DOHH2 (cell line): ENCODE measurements at regions not wholly inside any gene's neighbourhood (a gene's known extent, or its start where the extent isn't known, plus 50 kb on each side); places are given as distances from the start of the nearest gene placed in this dataset.

Source experiments
- H3F3A ChIP-seq: fragments of 200-600 bp; sonication (generic), shearing (Covaris generic); 2 replicates; pipeline ENCODE4 v1.6.0; 2016; ENCODE audit warnings: antibody characterized with exemption, mild to moderate bottlenecking; ENCODE audit not compliant: control insufficient read depth, insufficient read depth
- H3K27ac ChIP-seq: fragments of 200-600 bp; sonication (generic); 2 replicates; pipeline ENCODE4 v1.5.1; 2014; ENCODE audit warnings: low read depth, mild to moderate bottlenecking, low read length, moderate library complexity
- H3K27me3 ChIP-seq: fragments of 200-600 bp; sonication (generic); 2 replicates; pipeline ENCODE4 v1.6.1; 2014; ENCODE audit warnings: mild to moderate bottlenecking, low read length, mixed read lengths; ENCODE audit not compliant: control insufficient read depth
- H3K36me3 ChIP-seq: fragments of 200-600 bp; sonication (generic); 2 replicates; pipeline ENCODE4 v1.6.1; 2014; ENCODE audit warnings: mild to moderate bottlenecking, low read length, moderate library complexity, mixed read lengths; ENCODE audit not compliant: control insufficient read depth
- H3K4me1 ChIP-seq: fragments of 200-600 bp; sonication (generic); 2 replicates; pipeline ENCODE4 v1.6.1; 2014; ENCODE audit warnings: mild to moderate bottlenecking, low read length, mixed read lengths; ENCODE audit not compliant: control insufficient read depth
- H3K4me2 ChIP-seq: fragments of 200-600 bp; sonication (generic); 2 replicates; pipeline ENCODE4 v1.6.0; 2014; ENCODE audit warnings: mild to moderate bottlenecking, low read length, moderate library complexity
- H3K4me3 ChIP-seq: fragments of 200-600 bp; sonication (generic); 2 replicates; pipeline ENCODE4 v1.5.1; 2014; ENCODE audit warnings: mild to moderate bottlenecking, low read length, mixed read lengths
- H3K79me2 ChIP-seq: fragments of 200-600 bp; sonication (generic); 2 replicates; pipeline ENCODE4 v1.6.1; 2014; ENCODE audit warnings: mild to moderate bottlenecking, low read length, mixed read lengths; ENCODE audit not compliant: control insufficient read depth
- H3K9me2 ChIP-seq: fragments of 200-600 bp; sonication (generic); replicated peaks from 2 replicates; pipeline ENCODE4 v1.6.1; 2014; ENCODE audit warnings: mild to moderate bottlenecking, low read length, mixed read lengths; ENCODE audit not compliant: control insufficient read depth
- H3K9me3 ChIP-seq: fragments of 200-600 bp; sonication (generic); 2 replicates; pipeline ENCODE4 v1.6.1; 2014; ENCODE audit warnings: antibody characterized with exemption, low read length, mixed read lengths; ENCODE audit not compliant: control insufficient read depth, insufficient read depth
- H4K20me1 ChIP-seq: fragments of 200-600 bp; sonication (generic); 2 replicates; pipeline ENCODE4 v1.6.0; 2014; ENCODE audit warnings: low read depth, mild to moderate bottlenecking, antibody characterized with exemption, low read length, moderate library complexity; ENCODE audit not compliant: control insufficient read depth, insufficient read depth
- EZH2phosphoT487 ChIP-seq: fragments of 200-600 bp; sonication (generic); IDR thresholded peaks from 2 replicates; pipeline ENCODE4 v1.6.1; 2017; ENCODE audit warnings: borderline replicate concordance, mild to moderate bottlenecking, antibody characterized with exemption, low read length, moderate library complexity, mixed read lengths
- TF ChIP-seq, protein P1 (sequence below): fragments of 200-600 bp; sonication (generic); IDR thresholded peaks from one replicate; pipeline ENCODE4 v1.5.1; 2014; ENCODE audit warnings: antibody characterized with exemption, mild to moderate bottlenecking, low read depth, low read length; ENCODE audit not compliant: poor library complexity, severe bottlenecking

DNA sequence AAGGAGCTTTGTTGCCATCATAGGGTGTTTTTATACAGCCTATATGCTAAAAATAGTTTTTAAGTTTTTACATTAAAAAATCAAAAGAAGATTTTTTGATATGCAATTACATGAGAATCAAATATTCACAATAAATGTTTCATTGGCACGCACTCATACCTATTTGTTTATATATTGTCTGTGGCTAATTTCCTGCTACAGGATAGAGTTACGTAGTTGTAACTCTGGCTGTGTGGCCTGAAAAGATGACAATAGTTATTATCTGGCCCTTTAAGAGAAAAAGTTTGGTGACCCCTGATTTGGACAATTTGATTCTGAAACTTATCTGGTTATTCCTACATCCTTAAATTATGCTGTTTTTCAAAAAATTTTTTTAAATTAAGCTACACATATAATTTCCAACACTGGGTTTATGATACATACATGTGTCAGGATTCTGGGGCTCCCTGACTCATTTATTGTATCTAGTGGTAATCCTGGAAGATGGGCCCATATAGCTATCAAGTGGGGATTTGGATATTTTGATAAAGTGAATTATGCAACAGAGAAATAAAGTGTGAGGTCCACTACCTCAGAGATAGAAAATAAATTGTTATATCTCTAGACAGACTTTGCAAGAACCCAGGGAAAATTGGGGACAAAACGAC is 370.2 kb upstream of the LYPLAL1 start:
- no peaks in the 10 kb centered on the region for H4K20me1 ChIP-seq
- no peaks in the 10 kb centered on the region for H3K79me2 ChIP-seq
- H3K9me2 ChIP-seq, result no peaks in the 10 kb centered on the region
- H3K4me3 ChIP-seq, result no peak overlapping the region
- no peaks in the 10 kb centered on the region for H3K36me3 ChIP-seq
- TF ChIP-seq, protein P1, sequence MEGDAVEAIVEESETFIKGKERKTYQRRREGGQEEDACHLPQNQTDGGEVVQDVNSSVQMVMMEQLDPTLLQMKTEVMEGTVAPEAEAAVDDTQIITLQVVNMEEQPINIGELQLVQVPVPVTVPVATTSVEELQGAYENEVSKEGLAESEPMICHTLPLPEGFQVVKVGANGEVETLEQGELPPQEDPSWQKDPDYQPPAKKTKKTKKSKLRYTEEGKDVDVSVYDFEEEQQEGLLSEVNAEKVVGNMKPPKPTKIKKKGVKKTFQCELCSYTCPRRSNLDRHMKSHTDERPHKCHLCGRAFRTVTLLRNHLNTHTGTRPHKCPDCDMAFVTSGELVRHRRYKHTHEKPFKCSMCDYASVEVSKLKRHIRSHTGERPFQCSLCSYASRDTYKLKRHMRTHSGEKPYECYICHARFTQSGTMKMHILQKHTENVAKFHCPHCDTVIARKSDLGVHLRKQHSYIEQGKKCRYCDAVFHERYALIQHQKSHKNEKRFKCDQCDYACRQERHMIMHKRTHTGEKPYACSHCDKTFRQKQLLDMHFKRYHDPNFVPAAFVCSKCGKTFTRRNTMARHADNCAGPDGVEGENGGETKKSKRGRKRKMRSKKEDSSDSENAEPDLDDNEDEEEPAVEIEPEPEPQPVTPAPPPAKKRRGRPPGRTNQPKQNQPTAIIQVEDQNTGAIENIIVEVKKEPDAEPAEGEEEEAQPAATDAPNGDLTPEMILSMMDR, result no peak
- no peak for TF ChIP-seq EZH2phosphoT487
- no peaks in the 10 kb centered on the region for H3F3A ChIP-seq
- no peaks in the 10 kb centered on the region for H3K9me3 ChIP-seq
- H3K27me3 ChIP-seq, result no peaks in the 10 kb centered on the region
- H3K4me2 ChIP-seq, result no peak overlapping the region
- H3K4me1 ChIP-seq, result no peaks in the 10 kb centered on the region
- no peak overlapping the region for H3K27ac ChIP-seq

DNA sequence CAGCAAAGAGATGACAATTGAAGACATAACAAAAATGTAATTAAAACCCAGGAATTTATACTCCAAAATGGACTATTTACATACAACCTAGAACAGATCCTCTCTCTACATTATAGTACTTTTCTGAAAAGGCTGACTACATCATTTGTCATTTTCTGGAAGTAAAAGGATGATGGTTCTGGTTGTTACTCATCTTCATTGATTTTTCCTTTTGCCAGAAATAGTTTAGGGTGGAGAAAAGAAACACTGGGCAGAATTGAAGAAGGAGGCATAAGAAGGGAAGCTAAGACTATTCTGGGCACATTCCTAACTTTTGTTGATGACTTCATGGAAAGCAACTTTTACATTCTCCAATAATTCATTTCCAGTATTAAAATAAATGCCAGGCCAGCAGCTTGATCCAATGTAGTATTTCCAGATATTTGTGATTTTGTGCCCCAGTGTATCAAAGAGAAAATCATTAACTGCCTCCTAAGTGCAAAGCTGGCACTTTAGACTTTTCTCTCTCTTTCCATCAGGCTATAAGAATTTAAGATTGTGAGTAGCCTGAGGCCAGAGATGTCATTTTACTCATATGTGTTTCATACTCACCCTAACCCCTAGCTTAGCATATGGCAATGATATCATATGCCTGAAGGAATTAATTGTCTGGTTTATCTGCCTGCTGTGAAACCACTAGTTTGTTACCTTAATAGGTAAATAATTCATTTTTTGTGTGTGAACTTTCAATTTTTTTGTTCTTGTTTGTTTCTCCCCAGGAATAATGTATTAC is 369.5 kb upstream of the LYPLAL1 start:
- no peaks in the 10 kb centered on the region for H3K9me3 ChIP-seq
- no peak overlapping the region for H3K4me3 ChIP-seq
- no peaks in the 10 kb centered on the region for H3K4me1 ChIP-seq
- no peaks in the 10 kb centered on the region for H3K9me2 ChIP-seq
- no peaks in the 10 kb centered on the region for H3K36me3 ChIP-seq
- H3F3A ChIP-seq, result no peaks in the 10 kb centered on the region
- H3K27me3 ChIP-seq, result no peaks in the 10 kb centered on the region
- no peaks in the 10 kb centered on the region for H4K20me1 ChIP-seq
- H3K4me2 ChIP-seq, result no peak overlapping the region
- no peaks in the 10 kb centered on the region for H3K79me2 ChIP-seq
- TF ChIP-seq, protein P1, result no peak
- no peak for TF ChIP-seq EZH2phosphoT487
- H3K27ac ChIP-seq, result no peak overlapping the region

DNA sequence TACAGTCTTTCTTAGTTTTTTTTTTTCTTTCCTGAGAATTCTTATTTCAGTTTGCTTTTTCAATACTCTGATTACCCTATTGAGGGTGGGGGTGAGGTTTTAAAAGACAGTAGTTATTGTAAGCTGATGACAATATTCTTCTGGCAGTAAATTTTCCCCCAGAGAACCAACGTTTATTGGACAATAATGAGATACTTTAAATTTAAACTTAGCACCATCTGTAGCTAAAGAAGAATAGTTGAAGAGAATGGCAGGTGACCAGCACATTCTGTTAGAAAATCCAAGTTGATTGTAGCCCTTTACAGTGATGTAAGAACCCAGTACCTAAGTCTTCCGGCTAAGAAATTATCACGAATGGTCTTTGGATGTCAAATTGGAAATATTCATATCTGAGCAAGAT is 364.6 kb upstream of the LYPLAL1 start:
- Histone ChIP-seq H3K27me3 (no peaks in the 10 kb centered on the region), H3K9me3 (no peaks in the 10 kb centered on the region), H3K4me3 (no peak overlapping the region), H3K9me2 (no peaks in the 10 kb centered on the region; the same call in 1 of the 2 replicates), H4K20me1 (no peaks in the 10 kb centered on the region), H3K79me2 (no peaks in the 10 kb centered on the region), H3F3A (no peaks in the 10 kb centered on the region), H3K27ac (no peak overlapping the region), H3K4me2 (no peak overlapping the region), H3K36me3 (no peaks in the 10 kb centered on the region), H3K4me1 (no peaks in the 10 kb centered on the region)
- TF ChIP-seq, protein P1, result no peak
- no peak for TF ChIP-seq EZH2phosphoT487
